Keratinocyte (primary cell): ENCODE measurements at regions not wholly inside any gene's neighbourhood (a gene's known extent, or its start where the extent isn't known, plus 50 kb on each side); places are given as distances from the start of the nearest gene placed in this dataset.

ENCODE experiments used
- DNase-seq: peaks from one replicate; pipeline ENCODE4 v3.0.0-alpha.2; 2011; ENCODE audit warnings: low read depth, missing footprints, low spot score
- FAIRE-seq: peaks from 2 replicates; lab custom pipeline; 2011; peaks lifted over from hg19 to GRCh38; lab: Jason Lieb, UNC
- H2AFZ ChIP-seq: 2 replicates; pipeline ENCODE4 v1.6.0; 2012; ENCODE audit warnings: low read length, control low read depth, inconsistent platforms; ENCODE audit not compliant: control insufficient read depth
- H3K27ac ChIP-seq: 2 replicates; pipeline ENCODE4 v1.5.1; 2011; ENCODE audit warnings: low read length; ENCODE audit not compliant: control insufficient read depth, insufficient read depth
- H3K27me3 ChIP-seq: 3 replicates; pipeline ENCODE4 v1.6.0; 2011; ENCODE audit warnings: low read length; ENCODE audit not compliant: control insufficient read depth, insufficient read depth; ENCODE audit errors: extremely low read depth
- H3K36me3 ChIP-seq, 2 experiments: 2 replicates in 1 of 2; 3 replicates in 1 of 2; pipeline ENCODE4 v1.5.1; 2011; ENCODE audit warnings: low read length in 2 of 2, mild to moderate bottlenecking in 1 of 2; ENCODE audit not compliant: control insufficient read depth in 2 of 2, insufficient read depth in 2 of 2; ENCODE audit errors: extremely low read depth in 1 of 2
- H3K4me1 ChIP-seq: 3 replicates; pipeline ENCODE4 v1.5.1; 2011; ENCODE audit warnings: low read length; ENCODE audit not compliant: control insufficient read depth, insufficient read depth; ENCODE audit errors: extremely low read depth
- H3K4me2 ChIP-seq: 3 replicates; pipeline ENCODE4 v1.6.0; 2011; ENCODE audit warnings: low read depth, low read length; ENCODE audit not compliant: control insufficient read depth, insufficient read depth; ENCODE audit errors: extremely low read depth
- H3K4me3 ChIP-seq, 3 experiments: fragments of 200-600 bp in 1 of 3; sonication (generic) in 1 of 3; 2 replicates in 2 of 3; 3 replicates in 1 of 3; pipeline ENCODE4 v1.5.1; 2011 to 2016; ENCODE audit warnings: low read length in 3 of 3, mild to moderate bottlenecking in 3 of 3, control low read depth in 2 of 3, inconsistent platforms in 1 of 3, low read depth in 1 of 3, mixed read lengths in 1 of 3, mixed run types in 1 of 3, moderate library complexity in 1 of 3; ENCODE audit not compliant: control insufficient read depth in 2 of 3, insufficient read depth in 2 of 3; ENCODE audit errors: extremely low read depth in 1 of 3
- H3K79me2 ChIP-seq: 2 replicates; pipeline ENCODE4 v1.6.0; 2012; ENCODE audit warnings: low read length; ENCODE audit not compliant: control insufficient read depth, insufficient read depth
- H3K9ac ChIP-seq: 3 replicates; pipeline ENCODE4 v1.6.0; 2011; ENCODE audit warnings: low read length; ENCODE audit not compliant: control insufficient read depth, insufficient read depth; ENCODE audit errors: extremely low read depth
- H3K9me1 ChIP-seq: 3 replicates; pipeline ENCODE4 v1.6.0; 2011; ENCODE audit warnings: low read length; ENCODE audit not compliant: control insufficient read depth, insufficient read depth; ENCODE audit errors: extremely low read depth
- H3K9me3 ChIP-seq: 2 replicates; pipeline ENCODE4 v1.5.1; 2012; ENCODE audit warnings: low read depth, low read length; ENCODE audit not compliant: control insufficient read depth
- H4K20me1 ChIP-seq: 3 replicates; pipeline ENCODE4 v1.6.0; 2011; ENCODE audit warnings: low read length; ENCODE audit not compliant: control insufficient read depth, insufficient read depth; ENCODE audit errors: extremely low read depth
- CTCF ChIP-seq, 3 experiments: IDR thresholded peaks in 1 of 3; conservative IDR thresholded peaks in 1 of 3; optimal IDR thresholded peaks in 1 of 3; 2 replicates in 2 of 3; 3 replicates in 1 of 3; pipeline versions ENCODE3 to v1.5.1; 2011; ENCODE audit warnings: low read length in 3 of 3, mild to moderate bottlenecking in 3 of 3, moderate library complexity in 2 of 3, control low read depth in 1 of 3, inconsistent platforms in 1 of 3; ENCODE audit not compliant: insufficient read depth in 2 of 3; ENCODE audit errors: extremely low read depth in 1 of 3
- EZH2 ChIP-seq: IDR thresholded peaks from one replicate; pipeline ENCODE4 v1.6.1; 2012; ENCODE audit warnings: inconsistent platforms, mild to moderate bottlenecking, low read length, moderate library complexity
- dilution Hi-C: fragments of 300-500 bp; cut with MboI; formaldehyde crosslinking; loops from one replicate; pipeline ENCODE4 v1.7.0; 2020; ENCODE audit warnings: low sequenced_read_pairs; ENCODE audit not compliant: extremely low pct_ligation_motif_present

DNA sequence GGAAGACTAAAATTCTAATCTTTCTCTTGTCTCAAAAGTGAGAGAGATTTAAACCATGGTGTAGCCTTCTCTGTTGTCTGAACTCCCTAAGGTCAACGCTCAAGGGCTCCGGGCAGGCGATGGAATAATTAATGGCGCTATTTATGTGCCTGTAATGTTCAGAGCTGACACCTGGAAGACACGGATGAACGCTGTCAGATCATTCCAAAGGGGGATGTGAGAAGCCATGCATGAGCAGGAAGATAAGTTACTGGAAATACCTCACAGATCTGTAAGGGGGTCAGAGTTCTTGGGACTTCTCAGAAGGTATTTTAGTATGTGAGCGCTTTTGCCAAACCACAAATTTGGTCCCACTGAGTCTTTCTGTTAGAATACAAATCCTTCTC, 73.3 kb upstream of the MTPN start:
- no peaks in the 10 kb centered on the region for H3K9me3 ChIP-seq
- no peak overlapping the region for H3K4me2 ChIP-seq
- no peaks in the 10 kb centered on the region for H3K27me3 ChIP-seq
- H3K79me2 ChIP-seq, result no peaks in the 10 kb centered on the region
- no peak overlapping the region for H2AFZ ChIP-seq
- no peaks in the 10 kb centered on the region for H4K20me1 ChIP-seq
- H3K9me1 ChIP-seq, result no peaks in the 10 kb centered on the region
- no peak for DNase-seq
- dilution Hi-C loops, result no loop called here
- no peaks in the 10 kb centered on the region for H3K4me1 ChIP-seq
- H3K27ac ChIP-seq, result no peak overlapping the region
- no peak overlapping the region for H3K4me3 ChIP-seq
- no peak for TF ChIP-seq EZH2
- TF ChIP-seq CTCF (optimal IDR thresholded peaks at IDR 0.05 in 1 of 3, IDR thresholded peaks at IDR 0.05 in 1 of 3, conservative IDR thresholded peaks at IDR 0.05 in 1 of 3; ENCODE audit: extremely low read depth in 1 of 3, insufficient read depth in 2 of 3, low read length in 3 of 3), result no peak
- FAIRE-seq, result no peak
- no peak overlapping the region for H3K9ac ChIP-seq
- no peaks in the 10 kb centered on the region for H3K36me3 ChIP-seq

- no peak for FAIRE-seq
- H3K27ac ChIP-seq, result no peak overlapping the region
- no peak for TF ChIP-seq CTCF (optimal IDR thresholded peaks at IDR 0.05 in 1 of 3, IDR thresholded peaks at IDR 0.05 in 1 of 3, conservative IDR thresholded peaks at IDR 0.05 in 1 of 3; ENCODE audit: extremely low read depth in 1 of 3, insufficient read depth in 2 of 3, low read length in 3 of 3)
- TF ChIP-seq EZH2, result no peak
Observed at GRCh38 chr7:136049818-136050461, 72.8 kb upstream of the MTPN start.

More at GRCh38 chr7:136049818-136050461, 72.8 kb upstream of the MTPN start:
- Histone ChIP-seq H2AFZ (no peak overlapping the region), H4K20me1 (no peaks in the 10 kb centered on the region), H3K9me3 (no peaks in the 10 kb centered on the region), H3K4me1 (no peaks in the 10 kb centered on the region), H3K79me2 (no peaks in the 10 kb centered on the region), H3K4me3 (no peak overlapping the region), H3K9me1 (no peaks in the 10 kb centered on the region), H3K4me2 (no peak overlapping the region), H3K36me3 (no peaks in the 10 kb centered on the region), H3K9ac (no peak overlapping the region), H3K27me3 (no peaks in the 10 kb centered on the region)
- dilution Hi-C loops, result no loop called here
- no peak for DNase-seq
